ENCODE measurements at regions not wholly inside any gene's neighbourhood (a gene's known extent, or its start where the extent isn't known, plus 50 kb on each side); places are given as distances from the start of the nearest gene placed in this dataset.

GRCh38 chr20:11838076-11838636 lies 79.5 kb upstream of the BTBD3 start:
- no peak for TF ChIP-seq MAFK (IDR thresholded peaks at IDR 0.05; ENCODE audit: low read depth, low read length)
- TF ChIP-seq CTCF (conservative IDR thresholded peaks at IDR 0.05; ENCODE audit: low read depth, low read length): no peak
- TF ChIP-seq RAD21 (IDR thresholded peaks at IDR 0.05; ENCODE audit: low read length): no peak
- no peak for TF ChIP-seq CEBPB (IDR thresholded peaks at IDR 0.05; ENCODE audit: low read depth, low read length)
